ENCODE measurements at regions not wholly inside any gene's neighbourhood (a gene's known extent, or its start where the extent isn't known, plus 50 kb on each side); places are given as distances from the start of the nearest gene placed in this dataset.

DNA sequence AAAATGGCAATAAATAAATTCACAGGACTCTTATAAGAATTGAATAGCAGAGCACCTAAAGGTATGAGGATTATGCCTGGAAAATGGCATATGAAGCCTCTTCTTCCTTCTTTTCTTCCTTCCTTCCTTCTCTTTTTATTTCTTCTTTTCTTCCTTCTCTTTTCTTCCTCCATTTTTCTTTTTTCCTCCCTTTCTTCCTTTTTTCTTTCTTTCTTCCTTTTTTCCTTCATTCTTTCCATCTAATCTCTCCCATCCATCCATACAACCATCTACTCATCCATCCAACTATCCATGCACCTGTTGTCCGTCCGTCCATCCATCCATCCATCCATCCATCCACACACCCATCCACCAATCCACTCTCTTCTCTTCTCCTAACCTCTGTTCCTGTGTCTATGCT, 173.8 kb downstream of the TBX5 start:
- TF ChIP-seq, protein P1, sequence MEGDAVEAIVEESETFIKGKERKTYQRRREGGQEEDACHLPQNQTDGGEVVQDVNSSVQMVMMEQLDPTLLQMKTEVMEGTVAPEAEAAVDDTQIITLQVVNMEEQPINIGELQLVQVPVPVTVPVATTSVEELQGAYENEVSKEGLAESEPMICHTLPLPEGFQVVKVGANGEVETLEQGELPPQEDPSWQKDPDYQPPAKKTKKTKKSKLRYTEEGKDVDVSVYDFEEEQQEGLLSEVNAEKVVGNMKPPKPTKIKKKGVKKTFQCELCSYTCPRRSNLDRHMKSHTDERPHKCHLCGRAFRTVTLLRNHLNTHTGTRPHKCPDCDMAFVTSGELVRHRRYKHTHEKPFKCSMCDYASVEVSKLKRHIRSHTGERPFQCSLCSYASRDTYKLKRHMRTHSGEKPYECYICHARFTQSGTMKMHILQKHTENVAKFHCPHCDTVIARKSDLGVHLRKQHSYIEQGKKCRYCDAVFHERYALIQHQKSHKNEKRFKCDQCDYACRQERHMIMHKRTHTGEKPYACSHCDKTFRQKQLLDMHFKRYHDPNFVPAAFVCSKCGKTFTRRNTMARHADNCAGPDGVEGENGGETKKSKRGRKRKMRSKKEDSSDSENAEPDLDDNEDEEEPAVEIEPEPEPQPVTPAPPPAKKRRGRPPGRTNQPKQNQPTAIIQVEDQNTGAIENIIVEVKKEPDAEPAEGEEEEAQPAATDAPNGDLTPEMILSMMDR (conservative IDR thresholded peaks at IDR 0.05; ENCODE audit: low read depth, low read length), result no peak
- TF ChIP-seq EZH2 (IDR thresholded peaks at IDR 0.05; ENCODE audit: low read length, unreplicated experiment) (no peak), EZH2phosphoT487 (IDR thresholded peaks at IDR 0.05; ENCODE audit: borderline replicate concordance, low read length) (no peak)
